NCI-H1436 (cell line): ENCODE measurements at regions not wholly inside any gene's neighbourhood (a gene's known extent, or its start where the extent isn't known, plus 50 kb on each side); places are given as distances from the start of the nearest gene placed in this dataset.
"Not testable (repeated sequence)": the region's sequence is repeated elsewhere in the genome, so short reads cannot be mapped to it uniquely, and the experiment has no call there.

ENCODE experiments used
- DNase-seq: peaks from one replicate; lab custom pipeline; 2025; lab: John Stamatoyannopoulos, UW

- DNase-seq = no peak
Measured at GRCh38 chr2:129199501-129199900, 780.0 kb upstream of the RAB6C start.

DNA sequence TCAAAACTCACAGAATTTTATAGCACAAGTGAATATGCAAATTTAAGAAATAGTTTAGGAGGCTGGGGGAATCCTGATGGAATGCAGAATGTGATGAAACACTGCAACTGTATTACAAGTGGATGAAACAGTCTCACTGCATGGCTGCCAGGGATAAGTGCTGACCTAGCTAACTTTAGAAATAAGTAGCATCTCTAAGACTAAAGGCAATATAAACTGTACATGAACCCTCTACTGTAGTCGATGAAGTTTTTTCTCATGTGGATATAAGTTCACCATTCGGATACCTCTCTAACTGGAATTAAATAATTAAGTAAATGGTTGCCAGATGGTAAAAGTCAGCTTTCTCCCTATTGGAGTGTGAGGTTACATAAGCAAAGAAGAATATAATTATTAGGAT lies 777.8 kb upstream of the RAB6C start:
- no peak for DNase-seq

DNA sequence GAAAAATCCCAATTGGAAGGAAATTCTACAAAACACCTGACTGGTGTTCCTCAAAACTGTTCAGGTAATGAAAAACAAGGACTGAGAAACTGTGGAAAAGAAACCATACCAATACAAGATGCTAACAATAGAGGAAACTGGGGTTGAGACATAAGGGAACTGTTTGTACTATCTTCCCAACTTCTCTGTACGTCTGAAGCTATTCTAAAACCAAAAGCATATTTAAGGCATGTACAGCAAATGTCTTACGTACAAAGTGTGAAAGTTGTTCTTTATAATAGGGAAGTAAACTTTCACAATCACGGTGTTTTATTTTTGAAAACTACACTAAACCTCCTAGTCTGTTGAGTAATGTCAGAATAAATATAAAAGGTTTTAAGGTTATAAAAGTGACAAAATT lies 776.1 kb upstream of the RAB6C start:
- no peak for DNase-seq

GRCh38 chr2:129204581-129204980 lies 774.9 kb upstream of the RAB6C start:
- DNase-seq = not testable (repeated sequence)

DNA sequence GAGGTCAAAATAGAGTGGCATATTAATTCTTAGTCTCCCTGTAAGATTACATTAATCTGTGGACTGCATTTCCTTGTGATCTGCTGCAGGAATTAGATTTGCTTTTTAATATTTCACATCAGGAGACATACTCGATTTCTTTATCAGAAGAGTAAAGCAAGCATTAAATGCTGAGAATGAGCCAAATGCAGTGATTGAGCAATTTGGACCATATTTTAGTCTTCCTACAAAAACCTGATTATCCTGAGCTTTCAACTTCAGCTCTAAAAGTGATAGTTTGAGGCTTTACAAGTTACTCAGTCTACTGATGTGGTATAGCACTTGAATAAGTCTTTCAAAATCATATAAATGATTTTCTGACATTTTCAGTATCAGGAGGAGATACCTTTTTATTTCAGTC lies 774.3 kb upstream of the RAB6C start:
- DNase-seq = no peak

GRCh38 chr2:129205766-129206165 lies 773.7 kb upstream of the RAB6C start:
- no peak for DNase-seq

GRCh38 chr2:129212299-129212958 lies 767.0 kb upstream of the RAB6C start:
- DNase-seq = no peak

DNA sequence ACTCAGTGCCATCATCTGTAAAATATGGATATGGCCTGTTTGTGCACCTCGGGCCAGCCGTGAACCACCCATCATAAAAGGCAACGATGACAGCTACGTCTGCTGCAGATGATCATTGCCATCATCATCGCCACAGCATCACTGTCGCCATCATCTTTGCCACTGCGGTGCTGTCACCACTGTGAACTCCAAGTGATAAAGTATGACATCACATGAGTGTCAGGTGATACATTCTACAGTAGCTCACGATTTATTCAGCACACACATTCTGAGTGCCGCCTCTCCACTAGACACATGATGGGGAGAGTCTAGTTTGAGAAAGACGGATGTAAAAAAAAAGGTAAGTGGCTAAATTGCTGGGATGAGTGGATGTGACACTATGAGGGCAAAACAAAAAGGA lies 755.4 kb upstream of the RAB6C start:
- no peak for DNase-seq

- DNase-seq = no peak
Measured at GRCh38 chr2:129224486-129224885, 755.0 kb upstream of the RAB6C start.

DNA sequence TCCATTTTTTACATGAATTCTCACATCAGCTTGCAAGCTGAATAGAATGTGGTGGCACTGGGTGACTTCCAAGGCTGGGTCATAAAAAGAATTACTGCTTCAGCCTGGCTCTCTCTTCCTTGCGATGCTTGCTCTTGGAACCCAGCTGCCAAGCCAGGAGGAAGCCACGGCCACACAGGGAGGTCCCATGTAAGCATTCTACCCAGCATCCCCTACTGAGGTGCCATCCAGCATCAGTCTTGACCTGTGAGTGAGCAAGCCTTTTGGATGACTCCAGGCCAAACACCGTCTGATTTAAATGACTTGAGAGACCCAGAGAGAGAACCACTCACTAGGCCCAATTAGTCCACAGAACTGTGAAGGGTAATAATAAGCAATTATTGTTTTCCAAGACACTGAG lies 750.3 kb upstream of the RAB6C start:
- no peak for DNase-seq

- no peak for DNase-seq
Measured at GRCh38 chr2:129229830-129230441, 749.5 kb upstream of the RAB6C start.

- DNase-seq = no peak
Measured at GRCh38 chr2:129231924-129232323, 747.5 kb upstream of the RAB6C start.

- DNase-seq = no peak
Measured at GRCh38 chr2:129233166-129233565, 746.3 kb upstream of the RAB6C start.

GRCh38 chr2:129233751-129234406 lies 745.6 kb upstream of the RAB6C start:
- DNase-seq = no peak

DNA sequence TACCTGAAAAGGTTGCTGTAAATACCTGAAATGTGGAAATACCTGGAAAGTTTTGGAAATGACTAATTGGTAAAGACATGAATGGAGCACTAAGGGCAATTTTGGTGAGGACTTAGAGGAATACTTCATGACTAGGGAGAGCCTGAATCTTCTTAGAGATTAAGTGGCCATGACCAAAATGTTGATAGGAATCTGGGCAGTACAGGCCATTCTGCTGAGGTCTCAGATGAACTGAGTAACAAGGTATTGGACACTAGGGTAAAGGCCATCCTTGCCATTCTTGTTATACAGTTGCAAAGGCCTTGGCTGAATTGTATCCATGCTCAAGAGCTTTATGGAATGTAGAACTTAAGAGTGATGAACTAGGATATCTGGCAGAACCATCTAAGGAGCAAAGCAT lies 742.9 kb upstream of the RAB6C start:
- DNase-seq = no peak

- no peak for DNase-seq
Measured at GRCh38 chr2:129237966-129238725, 741.3 kb upstream of the RAB6C start.

DNA sequence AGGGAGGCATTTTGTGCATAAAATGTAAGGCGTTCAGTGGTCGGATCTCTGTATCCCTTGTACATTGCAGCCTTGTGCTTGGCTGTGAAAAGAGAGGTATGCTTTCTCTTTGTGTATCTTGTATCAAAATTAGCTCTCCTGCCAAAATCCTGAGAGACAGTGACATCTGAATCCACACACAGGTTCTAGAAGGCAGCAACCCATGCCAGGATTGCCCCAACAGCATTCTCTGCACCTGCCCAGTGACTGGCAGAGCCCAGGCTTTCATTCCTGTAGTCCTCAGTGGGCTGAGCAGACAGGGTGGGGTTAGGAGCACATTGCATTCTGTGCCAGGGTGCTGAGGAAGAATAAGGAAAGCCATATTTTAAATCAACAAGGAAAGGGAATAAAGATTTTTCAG lies 740.3 kb upstream of the RAB6C start:
- no peak for DNase-seq

DNA sequence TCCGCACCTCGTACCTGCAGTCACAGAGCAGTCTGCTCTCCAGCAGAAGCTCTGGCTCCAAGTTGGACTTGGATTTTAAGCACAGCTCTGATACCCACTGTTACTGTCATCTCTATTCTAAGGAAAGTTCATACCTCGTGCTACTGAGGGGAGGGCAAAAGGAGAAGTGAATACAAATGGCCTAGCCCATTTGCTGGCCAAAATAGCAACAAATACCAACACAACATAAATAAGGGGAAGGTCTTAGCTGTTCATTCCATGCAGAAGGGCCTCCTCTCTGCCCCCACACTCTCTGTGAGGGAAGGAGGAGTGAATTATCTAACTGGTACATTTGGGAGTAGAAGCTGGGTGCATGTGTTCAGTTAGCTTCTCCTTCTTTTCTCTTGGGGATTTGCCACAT lies 739.4 kb upstream of the RAB6C start:
- no peak for DNase-seq

DNA sequence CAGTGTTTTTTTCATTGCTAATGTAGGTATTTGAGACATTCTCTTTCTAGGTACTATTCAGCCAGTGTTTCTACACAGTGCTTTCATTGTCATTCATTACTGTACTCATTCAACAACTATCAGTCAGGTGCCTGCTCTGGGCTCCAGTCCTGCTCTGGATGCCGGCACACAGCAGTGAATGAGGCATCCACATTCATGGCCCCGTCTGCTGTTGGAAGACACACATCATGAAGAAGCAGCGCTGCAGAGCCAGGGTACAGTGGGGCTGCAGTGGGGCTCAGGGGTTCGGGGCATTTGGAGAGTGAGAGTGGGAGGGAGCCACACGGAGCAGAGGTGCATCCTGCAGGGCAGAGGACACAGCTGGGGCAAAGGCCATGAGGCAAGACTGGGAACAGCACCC lies 737.2 kb upstream of the RAB6C start:
- DNase-seq = no peak

GRCh38 chr2:129247751-129248150 lies 731.7 kb upstream of the RAB6C start:
- DNase-seq = no peak

- no peak for DNase-seq
Measured at GRCh38 chr2:129248198-129248597, 731.3 kb upstream of the RAB6C start.

DNA sequence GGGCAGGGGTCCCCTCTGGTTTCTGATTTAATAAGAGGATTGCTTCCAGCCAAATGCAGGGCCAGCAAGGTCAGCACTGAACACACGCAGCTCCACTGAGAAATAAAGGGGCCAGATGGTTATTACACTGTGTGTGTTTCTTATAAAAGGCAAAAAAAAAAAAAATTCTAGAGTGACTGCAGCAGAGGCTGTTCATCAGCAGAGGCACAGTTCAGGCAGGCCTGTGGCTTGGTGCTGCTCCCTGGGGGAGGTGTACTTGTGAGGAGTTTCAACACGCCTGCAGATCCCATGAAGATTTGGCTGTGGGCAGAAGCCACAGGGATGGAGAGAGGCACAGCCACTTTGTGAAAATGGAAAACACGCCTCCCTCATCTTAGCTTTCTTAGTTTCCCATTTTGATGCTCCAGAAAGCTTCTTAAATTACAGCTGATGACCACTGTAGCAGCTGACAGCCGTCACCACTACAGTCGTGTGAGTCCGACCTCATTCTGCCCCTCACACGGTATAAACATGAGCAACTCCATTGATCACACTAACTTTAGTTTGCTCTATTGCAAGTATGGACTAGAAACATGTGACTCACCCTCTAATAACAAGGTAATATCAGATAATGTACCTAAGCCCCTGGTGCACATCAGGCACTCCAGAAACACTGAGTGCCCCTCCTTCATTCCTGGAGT lies 726.5 kb upstream of the RAB6C start:
- DNase-seq = no peak
